ENCODE measurements at regions not wholly inside any gene's neighbourhood (a gene's known extent, or its start where the extent isn't known, plus 50 kb on each side); places are given as distances from the start of the nearest gene placed in this dataset.

DNA sequence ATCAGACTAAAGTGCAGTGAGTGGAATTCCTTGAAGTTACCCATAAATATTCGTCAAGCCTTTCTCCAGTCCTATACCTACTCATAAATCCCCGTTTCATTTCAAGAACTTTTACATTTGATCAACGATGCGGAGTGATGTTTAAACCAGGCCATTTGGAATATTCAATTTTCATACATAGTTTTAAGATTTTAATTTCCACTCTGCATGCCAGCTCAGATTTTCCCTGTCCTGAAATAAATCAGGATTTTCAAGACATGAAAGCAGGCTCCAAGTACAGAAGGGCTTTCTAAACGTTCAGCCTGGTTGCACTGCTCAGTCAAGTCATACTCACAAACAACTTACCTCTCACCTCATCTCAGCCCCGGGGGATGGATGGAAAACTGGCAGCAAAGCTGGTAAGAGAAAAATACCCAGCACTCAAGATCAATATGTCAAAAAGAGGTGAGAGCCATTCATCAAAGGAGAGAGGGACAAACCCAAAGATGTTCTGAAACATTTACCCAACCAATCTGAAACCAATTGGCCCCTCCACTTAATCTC, 418.5 kb downstream of the PLPP3 start:
- H3K36me3 ChIP-seq (ENCODE audit: control insufficient read depth, insufficient read depth, low read length, severe bottlenecking): no peaks in the 10 kb centered on the region
- no peak overlapping the region for H3K4me3 ChIP-seq (ENCODE audit: low read length)
- no peaks in the 10 kb centered on the region for H3K9me3 ChIP-seq (ENCODE audit: control insufficient read depth, low read length)
- no peaks in the 10 kb centered on the region for H3K4me1 ChIP-seq (ENCODE audit: control insufficient read depth, insufficient read depth, low read length)
- no peaks in the 10 kb centered on the region for H3K27me3 ChIP-seq (replicated peaks; ENCODE audit: control insufficient read depth, insufficient read depth, low read length)
- no peak overlapping the region for H3K9ac ChIP-seq (ENCODE audit: low read length)
- DNase-seq (ENCODE audit: low read depth): no peak

DNA sequence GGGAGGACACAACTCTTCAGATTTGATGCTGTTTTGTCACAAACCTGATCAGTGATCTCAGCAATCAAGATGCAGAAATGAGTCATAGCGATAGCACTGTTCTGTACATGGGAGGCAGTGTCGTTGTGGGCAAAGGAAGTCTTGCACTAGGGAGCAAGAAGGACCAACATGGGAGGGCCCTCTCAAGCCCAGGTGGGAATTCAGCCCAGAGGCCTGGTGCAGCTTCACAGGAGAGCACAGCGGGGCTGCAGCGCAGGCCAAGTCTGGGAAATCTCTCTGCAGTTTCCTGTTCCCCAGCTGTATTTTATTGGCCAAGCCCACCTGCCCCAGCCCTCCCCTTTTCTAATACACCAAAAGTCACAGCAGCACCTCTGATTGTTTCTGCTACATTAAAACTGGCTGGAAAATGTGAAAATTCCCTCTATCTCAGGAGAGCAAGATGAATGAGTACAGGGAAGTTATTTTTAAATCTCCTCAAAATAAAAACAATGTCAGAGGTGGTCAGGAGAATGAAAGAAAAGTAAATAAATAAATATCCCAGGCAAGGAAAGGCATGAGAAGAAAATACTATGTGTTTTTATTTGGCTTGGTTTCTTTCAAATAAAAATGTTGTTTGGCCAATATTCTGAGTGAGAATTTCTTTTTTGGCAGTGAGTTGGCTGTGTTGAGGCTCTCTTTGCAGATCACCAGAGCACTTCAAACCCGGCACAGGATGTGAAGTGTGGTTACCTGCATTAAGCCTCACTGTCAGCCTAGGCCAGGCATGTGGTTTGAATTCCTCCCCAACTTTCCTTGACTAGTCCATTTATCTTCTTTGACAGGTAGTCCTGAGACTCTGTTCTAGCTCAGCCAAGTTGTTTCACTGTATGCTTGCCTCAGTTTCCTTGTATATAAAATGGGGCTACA, 422.1 kb downstream of the PLPP3 start:
- Histone ChIP-seq H3K9me3 (ENCODE audit: control insufficient read depth, low read length) (no peaks in the 10 kb centered on the region), H3K4me1 (ENCODE audit: control insufficient read depth, insufficient read depth, low read length) (no peaks in the 10 kb centered on the region), H3K9ac (ENCODE audit: low read length) (no peak overlapping the region), H3K4me3 (ENCODE audit: low read length) (no peak overlapping the region), H3K27me3 (replicated peaks; ENCODE audit: control insufficient read depth, insufficient read depth, low read length) (no peaks in the 10 kb centered on the region), H3K36me3 (ENCODE audit: control insufficient read depth, insufficient read depth, low read length, severe bottlenecking) (no peaks in the 10 kb centered on the region)
- no peak for DNase-seq (ENCODE audit: low read depth)

- Histone ChIP-seq H3K4me1 (ENCODE audit: control insufficient read depth, insufficient read depth, low read length) (peaks cover 22% of the 10 kb centered on the region), H3K4me3 (ENCODE audit: low read length) (no peak overlapping the region), H3K9me3 (ENCODE audit: control insufficient read depth, low read length) (no peaks in the 10 kb centered on the region), H3K36me3 (ENCODE audit: control insufficient read depth, insufficient read depth, low read length, severe bottlenecking) (no peaks in the 10 kb centered on the region), H3K9ac (ENCODE audit: low read length) (no peak overlapping the region), H3K27me3 (replicated peaks; ENCODE audit: control insufficient read depth, insufficient read depth, low read length) (no peaks in the 10 kb centered on the region)
- no peak for DNase-seq (ENCODE audit: low read depth)
These were observed 426.1 kb downstream of the PLPP3 start for GRCh38 chr1:56153276-56153675.

DNA sequence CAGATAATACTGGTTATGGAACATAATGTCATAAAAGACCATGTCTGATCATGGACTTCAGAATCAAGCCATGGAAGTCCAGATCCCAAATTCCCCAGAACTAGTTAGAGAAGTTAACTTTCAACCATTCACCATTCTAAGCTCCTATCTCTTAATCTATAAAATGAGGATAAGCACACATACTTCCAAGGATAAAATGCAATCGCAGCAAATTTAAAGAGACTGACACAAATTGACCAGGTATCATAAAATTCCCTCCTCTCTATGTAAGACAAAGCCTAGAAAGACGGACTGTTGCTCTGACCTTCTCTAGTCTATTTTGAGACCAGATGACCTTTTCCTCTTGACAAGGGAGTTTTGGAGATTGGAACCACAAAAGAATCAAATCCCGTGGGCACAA, 426.7 kb downstream of the PLPP3 start:
- Histone ChIP-seq H3K27me3 (replicated peaks; ENCODE audit: control insufficient read depth, insufficient read depth, low read length) (no peaks in the 10 kb centered on the region), H3K9me3 (ENCODE audit: control insufficient read depth, low read length) (no peaks in the 10 kb centered on the region), H3K9ac (ENCODE audit: low read length) (no peak overlapping the region), H3K4me1 (ENCODE audit: control insufficient read depth, insufficient read depth, low read length) (peaks cover 23% of the 10 kb centered on the region), H3K36me3 (ENCODE audit: control insufficient read depth, insufficient read depth, low read length, severe bottlenecking) (no peaks in the 10 kb centered on the region), H3K4me3 (ENCODE audit: low read length) (no peak overlapping the region)
- DNase-seq (ENCODE audit: low read depth): no peak

- Histone ChIP-seq H3K4me1 (ENCODE audit: control insufficient read depth, insufficient read depth, low read length) (peaks cover 32% of the 10 kb centered on the region), H3K9ac (ENCODE audit: low read length) (no peak overlapping the region), H3K36me3 (ENCODE audit: control insufficient read depth, insufficient read depth, low read length, severe bottlenecking) (no peaks in the 10 kb centered on the region), H3K9me3 (ENCODE audit: control insufficient read depth, low read length) (no peaks in the 10 kb centered on the region), H3K27me3 (replicated peaks; ENCODE audit: control insufficient read depth, insufficient read depth, low read length) (no peaks in the 10 kb centered on the region), H3K4me3 (ENCODE audit: low read length) (no peak overlapping the region)
- no peak for DNase-seq (ENCODE audit: low read depth)
These were observed 428.0 kb downstream of the PLPP3 start for GRCh38 chr1:56151402-56151801.

- peaks cover 40% of the 10 kb centered on the region for H3K4me1 ChIP-seq (ENCODE audit: control insufficient read depth, insufficient read depth, low read length)
- no peaks in the 10 kb centered on the region for H3K36me3 ChIP-seq (ENCODE audit: control insufficient read depth, insufficient read depth, low read length, severe bottlenecking)
- no peak overlapping the region for H3K9ac ChIP-seq (ENCODE audit: low read length)
- DNase-seq (ENCODE audit: low read depth): no peak
- H3K4me3 ChIP-seq (ENCODE audit: low read length): no peak overlapping the region
- no peaks in the 10 kb centered on the region for H3K9me3 ChIP-seq (ENCODE audit: control insufficient read depth, low read length)
- H3K27me3 ChIP-seq (replicated peaks; ENCODE audit: control insufficient read depth, insufficient read depth, low read length): no peaks in the 10 kb centered on the region
These were observed 428.7 kb downstream of the PLPP3 start for GRCh38 chr1:56150441-56151215.

GRCh38 chr1:56149761-56150160, 429.6 kb downstream of the PLPP3 start:
- H3K36me3 ChIP-seq (ENCODE audit: control insufficient read depth, insufficient read depth, low read length, severe bottlenecking): no peaks in the 10 kb centered on the region
- no peak overlapping the region for H3K4me3 ChIP-seq (ENCODE audit: low read length)
- no peaks in the 10 kb centered on the region for H3K27me3 ChIP-seq (replicated peaks; ENCODE audit: control insufficient read depth, insufficient read depth, low read length)
- H3K4me1 ChIP-seq (ENCODE audit: control insufficient read depth, insufficient read depth, low read length): peaks cover 41% of the 10 kb centered on the region
- DNase-seq (ENCODE audit: low read depth): no peak
- H3K9ac ChIP-seq (ENCODE audit: low read length): no peak overlapping the region
- no peaks in the 10 kb centered on the region for H3K9me3 ChIP-seq (ENCODE audit: control insufficient read depth, low read length)

GRCh38 chr1:56148326-56149193, 430.8 kb downstream of the PLPP3 start:
- H3K9ac ChIP-seq (ENCODE audit: low read length): no peak overlapping the region
- no peaks in the 10 kb centered on the region for H3K36me3 ChIP-seq (ENCODE audit: control insufficient read depth, insufficient read depth, low read length, severe bottlenecking)
- H3K27me3 ChIP-seq (replicated peaks; ENCODE audit: control insufficient read depth, insufficient read depth, low read length): no peaks in the 10 kb centered on the region
- H3K4me1 ChIP-seq (ENCODE audit: control insufficient read depth, insufficient read depth, low read length): peaks cover 41% of the 10 kb centered on the region
- DNase-seq (ENCODE audit: low read depth): no peak
- H3K9me3 ChIP-seq (ENCODE audit: control insufficient read depth, low read length): no peaks in the 10 kb centered on the region
- H3K4me3 ChIP-seq (ENCODE audit: low read length): no peak overlapping the region

DNA sequence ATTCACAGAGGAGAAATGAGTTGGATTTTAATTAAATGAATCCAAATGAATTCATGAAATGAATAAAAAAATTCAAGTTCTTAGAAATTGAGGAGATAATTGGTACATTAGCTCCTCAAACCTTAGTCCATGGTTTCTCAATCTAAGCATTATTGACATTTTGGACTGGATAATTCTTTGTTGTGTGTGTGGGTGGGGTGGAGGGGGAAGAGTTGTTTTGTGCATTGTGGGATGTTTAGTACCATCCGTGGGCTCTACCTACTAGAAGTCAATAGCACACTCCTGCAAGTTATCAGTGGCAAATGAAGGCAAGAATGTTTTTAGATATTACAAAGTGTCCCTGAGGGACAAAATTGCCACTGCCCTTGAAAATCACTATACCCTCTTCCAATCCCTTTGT, 431.9 kb downstream of the PLPP3 start:
- Histone ChIP-seq H3K9ac (ENCODE audit: low read length) (peak overlapping the region; percentile 65), H3K27me3 (replicated peaks; ENCODE audit: control insufficient read depth, insufficient read depth, low read length) (no peaks in the 10 kb centered on the region), H3K4me1 (ENCODE audit: control insufficient read depth, insufficient read depth, low read length) (peaks cover 41% of the 10 kb centered on the region), H3K4me3 (ENCODE audit: low read length) (no peak overlapping the region), H3K36me3 (ENCODE audit: control insufficient read depth, insufficient read depth, low read length, severe bottlenecking) (no peaks in the 10 kb centered on the region), H3K9me3 (ENCODE audit: control insufficient read depth, low read length) (no peaks in the 10 kb centered on the region)
- DNase-seq (ENCODE audit: low read depth): no peak

GRCh38 chr1:56147034-56147433, 432.3 kb downstream of the PLPP3 start:
- H3K4me3 ChIP-seq (ENCODE audit: low read length): peak overlapping the region; percentile 56
- H3K36me3 ChIP-seq (ENCODE audit: control insufficient read depth, insufficient read depth, low read length, severe bottlenecking): no peaks in the 10 kb centered on the region
- no peaks in the 10 kb centered on the region for H3K27me3 ChIP-seq (replicated peaks; ENCODE audit: control insufficient read depth, insufficient read depth, low read length)
- peaks cover 41% of the 10 kb centered on the region for H3K4me1 ChIP-seq (ENCODE audit: control insufficient read depth, insufficient read depth, low read length)
- H3K9ac ChIP-seq (ENCODE audit: low read length): peak overlapping the region; percentile 65
- DNase-seq (ENCODE audit: low read depth): no peak
- no peaks in the 10 kb centered on the region for H3K9me3 ChIP-seq (ENCODE audit: control insufficient read depth, low read length)
